WTC11 (cell line): ENCODE measurements at regions not wholly inside any gene's neighbourhood (a gene's known extent, or its start where the extent isn't known, plus 50 kb on each side); places are given as distances from the start of the nearest gene placed in this dataset.

Experiments
- ATAC-seq: fragments of 200-7000 bp; cut with Tn5 transposase; 2 replicates; pipeline ENCODE4 v1.10.0; 2021; ENCODE audit warnings: mild to moderate bottlenecking, moderate library complexity
- CTCF ChIA-PET: fragments of 300-600 bp; sonication (Branson Sonifier 250); formaldehyde crosslinking; loops from one replicate; lab custom pipeline; 2021; ENCODE audit warnings: antibody characterized with exemption; lab: Charles Lee
- POLR2A ChIA-PET: fragments of 350-600 bp; sonication (Branson Sonifier 250); formaldehyde crosslinking; loops from one replicate; lab custom pipeline; 2021; ENCODE audit warnings: antibody characterized with exemption; lab: Charles Lee
- DNase-seq: peaks from one replicate; pipeline ENCODE4 v3.0.0; 2021; ENCODE audit warnings: low spot score
- H3K27ac Mint-ChIP-seq: 2 replicates; pipeline ENCODE4 v1.8.0; 2021; ENCODE audit warnings: mixed read lengths
- H3K27me3 Mint-ChIP-seq: 2 replicates; pipeline ENCODE4 v1.8.0; 2021; ENCODE audit warnings: low read depth, mild to moderate bottlenecking, moderate library complexity, mixed read lengths
- H3K36me3 Mint-ChIP-seq: 2 replicates; pipeline ENCODE4 v1.8.0; 2021; ENCODE audit warnings: mixed read lengths
- H3K4me1 Mint-ChIP-seq: 2 replicates; pipeline ENCODE4 v1.8.0; 2022; ENCODE audit warnings: mixed read lengths
- H3K4me3 Mint-ChIP-seq: 2 replicates; pipeline ENCODE4 v1.8.0; 2021; ENCODE audit warnings: mild to moderate bottlenecking, moderate library complexity, mixed read lengths
- H3K9me3 Mint-ChIP-seq: 2 replicates; pipeline ENCODE4 v1.8.0; 2021; ENCODE audit warnings: mixed read lengths
- AFF4 ChIP-seq: sonication (generic); formaldehyde crosslinking; IDR thresholded peaks from 2 replicates; pipeline ENCODE4 v1.8.1; 2023; ENCODE audit warnings: mild to moderate bottlenecking, missing genetic modification reagents, borderline replicate concordance
- ATF1 ChIP-seq: sonication (generic); formaldehyde crosslinking; IDR thresholded peaks from 2 replicates; pipeline ENCODE4 v1.8.1; 2023; ENCODE audit warnings: mild to moderate bottlenecking, moderate library complexity, missing genetic modification reagents
- CREB1 ChIP-seq: sonication (generic); formaldehyde crosslinking; IDR thresholded peaks from 2 replicates; pipeline ENCODE4 v1.8.0; 2023; ENCODE audit warnings: mild to moderate bottlenecking, missing genetic modification reagents
- CREM ChIP-seq: sonication (generic); formaldehyde crosslinking; IDR thresholded peaks from 2 replicates; pipeline ENCODE4 v1.8.1; 2022; ENCODE audit warnings: mild to moderate bottlenecking, missing genetic modification reagents, moderate library complexity
- CTCF ChIP-seq: fragments of 200-600 bp; IDR thresholded peaks from 2 replicates; pipeline ENCODE4 v1.8.0; 2022; ENCODE audit warnings: antibody characterized with exemption
- ERG ChIP-seq: fragments of 250-450 bp; sonication (Bioruptor Pico); IDR thresholded peaks from 2 replicates; pipeline ENCODE4 v1.8.0; 2021; ENCODE audit warnings: mild to moderate bottlenecking
- FOXJ3 ChIP-seq: sonication (generic); formaldehyde crosslinking; IDR thresholded peaks from 2 replicates; pipeline ENCODE4 v1.9.0; 2021; ENCODE audit warnings: missing genetic modification reagents, mild to moderate bottlenecking, borderline replicate concordance
- FOXP1 ChIP-seq: sonication (generic); formaldehyde crosslinking; IDR thresholded peaks from 2 replicates; pipeline ENCODE4 v1.8.0; 2022; ENCODE audit warnings: missing genetic modification reagents, mild to moderate bottlenecking, moderate library complexity, borderline replicate concordance
- GABPB1 ChIP-seq: sonication (generic); formaldehyde crosslinking; IDR thresholded peaks from 2 replicates; pipeline ENCODE4 v1.8.1; 2023; ENCODE audit warnings: mild to moderate bottlenecking, missing genetic modification reagents
- GRHL2 ChIP-seq: fragments of 250-450 bp; sonication (Bioruptor Pico); IDR thresholded peaks from 2 replicates; pipeline ENCODE4 v1.8.0; 2022; ENCODE audit warnings: mild to moderate bottlenecking, moderate library complexity; ENCODE audit not compliant: insufficient replicate concordance, severe bottlenecking
- IRF2 ChIP-seq: sonication (generic); formaldehyde crosslinking; IDR thresholded peaks from 2 replicates; pipeline ENCODE4 v1.8.0; 2022; ENCODE audit warnings: low read depth, missing genetic modification reagents, borderline replicate concordance
- MLX ChIP-seq: sonication (generic); formaldehyde crosslinking; IDR thresholded peaks from 2 replicates; pipeline ENCODE4 v1.8.1; 2023; ENCODE audit warnings: mild to moderate bottlenecking, missing genetic modification reagents, moderate library complexity
- NFATC4 ChIP-seq: fragments of 250-450 bp; sonication (Bioruptor Pico); IDR thresholded peaks from 2 replicates; pipeline ENCODE4 v1.9.0; 2021; ENCODE audit warnings: mild to moderate bottlenecking
- NR1H2 ChIP-seq: sonication (generic); formaldehyde crosslinking; IDR thresholded peaks from 2 replicates; pipeline ENCODE4 v1.9.0; 2021; ENCODE audit warnings: mild to moderate bottlenecking, moderate library complexity, missing genetic modification reagents
- PRDM15 ChIP-seq: sonication (generic); formaldehyde crosslinking; IDR thresholded peaks from 2 replicates; pipeline ENCODE4 v1.8.0; 2022; ENCODE audit warnings: missing genetic modification reagents
- PRRX2 ChIP-seq: fragments of 250-450 bp; sonication (Bioruptor Pico); IDR thresholded peaks from 2 replicates; pipeline ENCODE4 v1.8.0; 2021; ENCODE audit warnings: mild to moderate bottlenecking
- SMAD4 ChIP-seq: sonication (generic); formaldehyde crosslinking; IDR thresholded peaks from 2 replicates; pipeline ENCODE4 v1.8.0; 2022; ENCODE audit warnings: mild to moderate bottlenecking, missing genetic modification reagents
- SOX15 ChIP-seq: fragments of 250-450 bp; sonication (Bioruptor Pico); IDR thresholded peaks from 2 replicates; pipeline ENCODE4 v1.9.0; 2021; ENCODE audit warnings: mild to moderate bottlenecking
- TEAD1 ChIP-seq: sonication (generic); formaldehyde crosslinking; IDR thresholded peaks from 2 replicates; pipeline ENCODE4 v1.8.0; 2022; ENCODE audit warnings: mild to moderate bottlenecking, missing genetic modification reagents
- TP53 ChIP-seq: sonication (generic); formaldehyde crosslinking; IDR thresholded peaks from 2 replicates; pipeline ENCODE4 v1.8.1; 2023; ENCODE audit warnings: mild to moderate bottlenecking, missing genetic modification reagents
- ZNF138 ChIP-seq: sonication (generic); formaldehyde crosslinking; conservative IDR thresholded peaks from 2 replicates; pipeline ENCODE4 v1.8.1; 2022; ENCODE audit warnings: mild to moderate bottlenecking, moderate library complexity, missing genetic modification reagents
- ZNF317 ChIP-seq: sonication (generic); formaldehyde crosslinking; IDR thresholded peaks from 2 replicates; pipeline ENCODE4 v1.8.1; 2023; ENCODE audit warnings: low read depth, mild to moderate bottlenecking, moderate library complexity, missing genetic modification reagents, borderline replicate concordance
- ZNF416 ChIP-seq: fragments of 250-450 bp; sonication (Bioruptor Pico); IDR thresholded peaks from 2 replicates; pipeline ENCODE4 v1.9.0; 2021; ENCODE audit warnings: mild to moderate bottlenecking, inconsistent platforms

- POLR2A ChIA-PET = no interaction called here
Observed at GRCh38 chr1:114323959-114324661, 170.4 kb upstream of the SYT6 start.

GRCh38 chr1:114322734-114323133 lies 169.1 kb upstream of the SYT6 start:
- DNase-seq (no peak), ATAC-seq (no peak)
- POLR2A ChIA-PET = no interaction called here
- no peaks in the 10 kb centered on the region for H3K4me1 Mint-ChIP-seq
- H3K4me3 Mint-ChIP-seq = no peak overlapping the region
- CTCF ChIA-PET = no interaction called here
- peaks cover 47% of the 10 kb centered on the region for H3K27me3 Mint-ChIP-seq
- peaks cover 17% of the 10 kb centered on the region for H3K9me3 Mint-ChIP-seq
- H3K27ac Mint-ChIP-seq = no peak overlapping the region
- peaks cover 12% of the 10 kb centered on the region for H3K36me3 Mint-ChIP-seq
- TF ChIP-seq SMAD4 (CRISPR knock-in tag) (no peak), TEAD1 (CRISPR knock-in tag) (no peak), CREM (CRISPR knock-in tag) (no peak), AFF4 (no peak), GABPB1 (CRISPR knock-in tag) (no peak), SOX15 (CRISPR knock-in tag) (no peak), ZNF416 (CRISPR knock-in tag) (no peak), NR1H2 (CRISPR knock-in tag) (no peak), PRDM15 (CRISPR knock-in tag) (no peak)

More at GRCh38 chr1:114323959-114324661, 170.4 kb upstream of the SYT6 start:
- CTCF ChIA-PET = interaction anchor here (1.0 kb wide), 1 partner anchor 41 kb away, joined by 5 read pairs; no protein-coding TSS in a partner anchor
- no peak for TF ChIP-seq ATF1 (CRISPR knock-in tag)
- TF ChIP-seq FOXJ3 = no peak
- TF ChIP-seq CREM (CRISPR knock-in tag) = no peak
- no peak for TF ChIP-seq TP53 (CRISPR knock-in tag)
- TF ChIP-seq CREB1 (CRISPR knock-in tag) = no peak
- TF ChIP-seq CTCF = no peak
- TF ChIP-seq NFATC4 (CRISPR knock-in tag) = no peak
- TF ChIP-seq IRF2 (CRISPR knock-in tag) = no peak
- TF ChIP-seq PRRX2 (CRISPR knock-in tag) = no peak
- TF ChIP-seq ERG (CRISPR knock-in tag) = no peak
- TF ChIP-seq GRHL2 = no peak
- no peak for TF ChIP-seq MLX
- TF ChIP-seq FOXP1 (CRISPR knock-in tag) = no peak
- no peak for TF ChIP-seq SOX15 (CRISPR knock-in tag)
- TF ChIP-seq ZNF317 (CRISPR knock-in tag) = no peak
- no peak for TF ChIP-seq ZNF138 (CRISPR knock-in tag)
- ATAC-seq (no peak), DNase-seq (no peak)
- Mint-ChIP-seq H3K4me1 (no peaks in the 10 kb centered on the region), H3K36me3 (peaks cover 15% of the 10 kb centered on the region), H3K27ac (no peak overlapping the region), H3K27me3 (peaks cover 49% of the 10 kb centered on the region), H3K9me3 (peaks cover 20% of the 10 kb centered on the region), H3K4me3 (no peak overlapping the region)
